ENCODE measurements at regions not wholly inside any gene's neighbourhood (a gene's known extent, or its start where the extent isn't known, plus 50 kb on each side); places are given as distances from the start of the nearest gene placed in this dataset.
"Not testable (repeated sequence)": the region's sequence is repeated elsewhere in the genome, so short reads cannot be mapped to it uniquely, and the experiment has no call there.

DNA sequence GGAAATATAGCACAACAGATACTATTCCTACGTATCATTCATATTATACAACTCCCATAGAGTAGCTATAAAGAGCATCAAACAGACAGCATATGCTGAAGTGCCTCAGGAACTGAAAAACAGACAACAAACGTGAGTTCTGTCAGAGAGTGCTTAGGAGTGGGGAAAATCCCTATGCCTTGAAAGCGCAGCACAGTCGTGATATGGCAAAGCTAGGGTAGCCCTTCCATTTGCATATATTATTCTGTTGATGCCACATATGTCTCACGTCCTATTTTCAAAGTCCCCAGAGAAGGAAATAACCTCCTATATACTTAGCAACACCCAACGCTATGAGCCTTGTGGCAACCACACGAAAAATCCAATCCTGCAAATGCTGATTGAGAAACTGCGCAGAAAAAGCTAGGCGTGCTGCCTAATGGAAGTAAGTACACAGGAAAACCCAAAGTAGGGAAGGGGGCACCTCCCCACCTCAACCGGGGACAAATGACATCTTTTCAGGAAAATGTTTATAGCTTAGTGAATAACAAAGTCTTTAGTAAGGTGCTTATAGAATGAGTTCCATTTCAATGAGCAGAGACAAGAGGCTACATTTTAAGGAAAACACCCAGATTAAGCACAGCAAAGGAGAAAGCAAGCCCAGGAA lies 105.1 kb downstream of the MED10 start:
- no peak for DNase-seq

DNA sequence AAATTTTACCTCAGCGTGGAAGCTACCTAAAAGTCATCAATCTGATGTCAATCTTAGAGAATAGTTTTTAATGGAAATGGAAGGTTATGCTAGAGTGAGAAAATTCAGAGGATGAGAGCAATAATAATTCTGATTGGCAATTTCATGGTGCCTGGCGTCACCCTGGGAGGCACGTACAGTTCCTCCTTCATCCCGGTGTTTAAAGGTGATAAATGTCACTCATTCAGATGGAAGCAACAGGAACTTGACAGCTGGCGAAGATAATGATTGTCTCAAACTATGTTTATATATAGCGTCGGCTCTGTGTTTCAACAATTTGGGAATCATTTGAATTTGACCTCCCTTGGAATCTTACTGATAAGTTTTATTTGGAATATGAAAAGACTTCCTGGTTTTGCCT lies 108.4 kb downstream of the MED10 start:
- DNase-seq: no peak

DNA sequence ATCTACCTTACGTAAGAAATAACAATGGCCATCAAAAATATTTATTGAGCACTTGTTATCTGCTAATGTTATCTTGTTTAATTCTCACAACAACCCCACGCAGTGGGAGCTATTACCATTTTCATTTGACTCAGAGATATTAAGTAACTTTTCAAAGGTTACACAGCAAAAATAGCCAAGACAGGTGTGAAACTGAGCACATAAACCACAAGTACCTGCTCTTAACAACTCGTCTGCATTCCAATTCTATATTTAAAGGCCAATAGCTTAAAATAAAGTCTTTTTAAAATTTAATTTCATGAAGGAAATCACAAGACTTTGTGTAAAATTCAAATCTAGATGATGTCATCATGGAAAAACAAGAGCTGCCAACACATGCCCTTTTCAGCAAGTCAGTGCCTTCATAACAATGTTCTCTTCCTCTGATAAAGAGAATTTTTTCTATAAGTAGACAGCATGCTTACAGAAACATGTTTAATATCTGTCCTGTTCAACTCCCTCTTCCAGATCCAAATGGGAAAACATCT lies 111.6 kb downstream of the MED10 start:
- no peak for DNase-seq

- DNase-seq: no peak
These were observed 114.0 kb downstream of the MED10 start for GRCh38 chr5:6264394-6264793.

GRCh38 chr5:6262651-6263363 lies 115.5 kb downstream of the MED10 start:
- DNase-seq: no peak

- DNase-seq: no peak
These were observed 116.7 kb downstream of the MED10 start for GRCh38 chr5:6261668-6262067.

GRCh38 chr5:6261256-6261655 lies 117.1 kb downstream of the MED10 start:
- DNase-seq: no peak

DNA sequence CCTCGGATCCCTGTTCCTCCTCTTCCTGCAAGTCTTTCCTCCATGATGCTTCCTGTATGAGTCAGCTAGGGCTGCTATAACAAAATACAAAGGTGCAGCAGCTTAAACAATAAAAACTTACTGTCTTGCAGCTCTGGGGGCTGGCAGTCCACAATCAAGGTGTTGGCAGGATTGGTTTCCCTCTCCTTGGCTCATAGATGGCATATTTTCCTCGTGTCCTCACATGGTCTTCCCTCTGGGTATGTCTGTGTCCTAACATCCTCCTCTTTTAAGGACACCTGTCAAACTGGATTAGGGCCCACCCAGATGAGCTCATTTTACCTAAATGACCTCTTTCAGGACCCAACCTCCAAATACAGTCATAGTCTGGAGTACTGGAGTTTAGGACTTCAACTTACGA lies 117.5 kb downstream of the MED10 start:
- no peak for DNase-seq

DNA sequence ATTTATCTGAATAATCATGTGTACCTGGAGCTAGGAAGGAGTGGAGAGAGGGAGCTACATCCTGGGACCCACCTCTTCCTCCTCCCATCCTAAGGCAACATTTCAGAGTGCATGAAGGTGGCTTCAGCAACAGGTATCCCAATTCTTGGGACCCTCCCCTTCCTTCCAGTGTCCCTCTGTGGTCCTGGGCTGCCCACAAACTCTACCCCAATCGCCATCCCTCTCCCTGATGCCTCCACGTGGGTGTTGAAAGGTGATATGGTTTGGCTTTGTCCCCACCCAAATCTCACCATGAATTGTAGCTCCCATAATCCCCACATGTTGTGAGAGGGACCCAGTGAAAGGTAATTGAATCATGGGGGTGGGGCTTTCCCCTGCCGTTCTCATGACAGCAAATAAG lies 121.4 kb downstream of the MED10 start:
- no peak for DNase-seq

- no peak for DNase-seq
These were observed 122.4 kb downstream of the MED10 start for GRCh38 chr5:6255956-6256355.

- no peak for DNase-seq
These were observed 124.5 kb downstream of the MED10 start for GRCh38 chr5:6253846-6254245.

DNA sequence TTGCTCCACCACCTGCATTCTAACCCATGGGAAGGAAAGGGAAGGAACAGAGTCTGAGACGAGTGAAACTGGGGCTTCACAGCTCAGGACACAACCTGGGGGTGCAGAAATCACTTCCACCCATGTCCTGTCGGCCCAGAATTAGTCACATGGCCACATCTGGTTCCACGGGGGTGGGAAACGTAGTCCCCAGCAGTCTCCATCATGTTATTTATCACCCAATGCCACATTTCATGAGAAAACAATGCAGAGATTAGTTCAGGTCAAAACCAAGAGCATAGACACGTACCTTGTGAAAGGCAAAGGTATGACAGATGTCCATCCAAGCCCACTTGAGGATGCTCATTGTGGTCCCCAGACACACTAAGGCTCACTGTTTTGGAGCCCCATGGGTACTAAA lies 125.1 kb downstream of the MED10 start:
- DNase-seq: no peak

DNA sequence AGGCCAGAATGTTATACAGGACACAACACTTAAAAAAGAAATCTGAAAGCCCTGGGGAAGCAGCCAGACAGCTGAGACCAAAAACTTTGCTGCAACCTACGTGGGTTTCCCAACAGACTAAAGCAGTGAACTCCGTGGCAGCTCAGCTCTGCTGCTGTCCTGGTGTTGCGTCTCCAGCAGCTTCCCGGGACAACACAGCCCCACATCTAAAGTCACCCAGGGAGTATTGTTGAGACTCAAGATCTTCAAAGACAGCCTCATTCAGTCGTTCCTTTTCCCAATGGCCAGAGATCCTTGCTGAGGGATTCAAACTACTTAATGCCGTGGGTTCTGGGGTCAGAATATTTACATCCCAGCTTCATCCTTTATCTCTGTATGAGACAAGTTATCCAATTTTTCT lies 125.8 kb downstream of the MED10 start:
- DNase-seq: no peak

DNA sequence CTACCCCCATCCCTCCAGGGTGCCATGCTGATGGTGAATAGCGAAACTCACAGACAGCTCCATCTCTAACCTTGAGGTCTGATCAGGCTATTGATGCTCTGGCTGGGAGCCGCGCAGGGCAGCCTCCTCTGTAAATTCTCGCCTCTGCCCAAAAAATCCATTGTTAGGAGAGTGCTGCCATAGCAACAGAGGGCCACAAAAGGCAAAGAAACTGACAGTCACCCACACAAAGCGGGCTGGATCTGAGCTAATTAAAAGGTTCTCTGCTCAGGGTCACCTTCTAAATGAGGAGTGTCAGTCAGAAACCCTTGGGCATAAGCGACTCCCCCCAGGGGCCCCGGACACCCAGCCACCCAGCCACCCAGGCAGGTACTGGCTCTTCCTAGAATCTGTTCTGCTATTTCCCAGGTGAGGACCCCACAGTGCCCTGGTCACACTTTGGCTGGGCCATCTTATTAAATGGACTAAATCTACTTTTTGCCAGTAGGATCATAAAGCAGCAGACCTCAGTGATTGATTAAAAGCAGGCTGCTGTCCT lies 126.7 kb downstream of the MED10 start:
- no peak for DNase-seq

- no peak for DNase-seq
These were observed 128.2 kb downstream of the MED10 start for GRCh38 chr5:6250121-6250520.

DNA sequence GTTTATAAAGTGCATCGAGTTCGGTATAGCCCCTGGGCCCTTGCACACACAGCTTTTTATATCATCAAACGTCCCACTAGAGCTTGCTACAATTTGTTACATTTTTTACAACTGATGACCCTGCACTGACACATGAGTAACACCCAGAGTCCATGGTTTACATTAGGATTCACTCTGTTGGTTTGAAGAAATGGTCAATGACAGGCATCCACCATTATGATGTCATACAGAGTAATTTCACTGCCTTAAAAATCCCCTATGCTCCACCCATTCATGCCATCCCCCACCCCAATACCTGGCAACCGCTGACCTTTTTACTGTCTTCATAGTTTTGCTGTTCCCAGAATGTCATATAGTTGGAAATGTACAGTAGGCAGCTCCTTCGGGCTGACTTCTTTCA lies 130.2 kb downstream of the MED10 start:
- DNase-seq: no peak

DNA sequence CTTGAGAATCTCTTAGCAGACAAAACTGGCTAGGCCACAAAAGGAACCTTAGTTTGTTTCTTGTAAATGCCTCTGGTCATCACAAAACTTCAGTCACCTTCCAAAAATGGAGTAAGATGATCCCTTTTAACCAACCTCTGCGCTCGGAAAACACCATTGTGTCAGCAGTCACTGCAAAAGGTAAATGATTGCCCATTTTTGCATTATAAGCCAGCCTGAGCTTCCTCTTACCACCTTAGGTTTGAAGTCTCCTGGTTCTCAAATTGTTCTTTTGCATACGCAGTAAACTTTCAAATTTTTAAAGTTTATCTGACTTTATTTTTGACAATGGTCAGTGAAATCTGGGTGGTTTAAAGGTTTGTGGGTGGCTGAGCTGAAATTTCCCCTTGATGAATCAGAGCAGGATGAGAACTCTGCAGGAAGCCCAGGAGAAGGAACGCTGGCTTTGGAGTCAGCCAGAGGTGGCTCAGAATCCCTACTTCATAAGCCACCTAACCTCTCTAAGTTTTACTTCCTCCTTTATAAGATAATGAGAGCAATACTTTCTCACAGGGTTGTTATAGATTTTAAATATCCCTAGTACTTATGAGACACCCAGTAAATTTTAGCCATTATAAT lies 131.4 kb downstream of the MED10 start:
- no peak for DNase-seq

- DNase-seq: no peak
These were observed 134.0 kb downstream of the MED10 start for GRCh38 chr5:6244339-6244714.

DNA sequence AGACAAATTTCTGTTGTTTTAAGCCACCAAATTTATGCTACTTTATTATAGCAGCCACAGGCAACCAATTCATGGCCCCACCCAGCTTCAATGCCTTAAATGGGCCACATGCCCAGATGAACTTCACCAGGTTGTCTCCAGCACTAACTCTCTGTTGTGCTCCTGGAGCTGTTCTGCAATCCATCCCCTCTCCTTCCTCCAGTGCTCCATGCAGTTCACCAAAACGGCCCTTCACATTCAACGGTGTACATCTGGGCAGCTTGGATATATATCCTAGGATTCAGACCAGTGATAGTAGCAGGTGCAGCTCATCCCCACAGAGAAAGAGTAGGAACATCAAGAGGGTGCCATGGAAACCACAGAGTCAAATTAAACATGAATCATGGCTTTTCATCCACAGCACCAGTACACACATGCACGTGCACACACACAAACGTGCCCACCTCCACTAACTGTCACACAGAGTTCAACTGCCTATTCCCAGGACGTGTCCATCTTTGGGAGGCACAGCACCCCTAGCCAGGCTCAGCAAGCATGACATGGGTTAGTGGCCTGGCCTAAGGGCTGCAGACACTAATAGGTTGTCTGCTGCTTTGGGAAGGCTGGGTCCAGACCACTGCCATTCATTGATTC lies 134.5 kb downstream of the MED10 start:
- DNase-seq: no peak

DNA sequence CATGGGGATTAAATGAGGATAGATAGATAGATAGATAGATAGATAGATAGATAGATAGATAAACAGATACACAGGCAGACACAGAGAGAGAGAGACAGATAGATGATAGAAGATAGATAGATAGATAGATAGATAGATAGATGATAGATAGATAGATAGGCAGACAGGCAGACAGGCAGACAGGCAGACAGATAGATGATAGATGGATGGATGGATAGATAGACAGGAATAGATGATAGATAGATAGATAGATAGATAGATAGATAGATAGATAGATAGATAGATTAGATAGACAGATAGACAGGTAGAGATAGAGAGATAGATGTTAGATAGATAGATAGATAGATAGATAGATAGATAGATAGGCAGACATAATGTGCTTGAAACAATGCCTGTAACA lies 137.3 kb downstream of the MED10 start:
- not testable (repeated sequence) for DNase-seq

- DNase-seq: no peak
These were observed 141.4 kb downstream of the MED10 start for GRCh38 chr5:6236858-6237481.

DNA sequence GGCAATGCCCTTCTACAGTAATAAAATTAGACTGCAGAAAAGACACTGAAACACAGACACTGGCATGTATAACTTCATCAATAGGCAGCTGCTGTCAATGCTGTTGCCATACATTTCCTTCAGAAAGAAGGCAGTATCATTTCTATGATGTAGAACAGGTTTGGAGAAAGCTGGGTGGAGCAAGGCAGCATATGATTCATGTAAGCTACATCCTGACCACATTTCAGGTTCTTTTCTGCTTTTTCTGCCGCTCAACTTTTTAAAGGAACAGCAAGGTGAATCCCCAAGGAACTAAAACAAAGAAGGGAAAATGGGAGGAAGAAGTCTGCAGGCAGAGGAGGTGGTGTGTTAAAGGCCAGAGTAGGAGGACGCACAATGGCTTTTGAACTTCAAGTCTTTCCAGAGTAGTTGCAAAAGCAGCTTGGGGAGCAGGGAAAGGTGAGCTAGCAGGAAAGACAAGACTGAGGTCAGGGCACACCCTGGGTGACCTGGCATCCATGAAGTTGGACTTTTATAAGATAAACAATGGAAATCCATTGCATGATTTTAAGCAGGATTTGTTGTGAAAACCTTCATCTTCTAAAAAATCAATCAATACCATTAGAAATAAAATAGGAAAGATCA lies 142.1 kb downstream of the MED10 start:
- DNase-seq: no peak

DNA sequence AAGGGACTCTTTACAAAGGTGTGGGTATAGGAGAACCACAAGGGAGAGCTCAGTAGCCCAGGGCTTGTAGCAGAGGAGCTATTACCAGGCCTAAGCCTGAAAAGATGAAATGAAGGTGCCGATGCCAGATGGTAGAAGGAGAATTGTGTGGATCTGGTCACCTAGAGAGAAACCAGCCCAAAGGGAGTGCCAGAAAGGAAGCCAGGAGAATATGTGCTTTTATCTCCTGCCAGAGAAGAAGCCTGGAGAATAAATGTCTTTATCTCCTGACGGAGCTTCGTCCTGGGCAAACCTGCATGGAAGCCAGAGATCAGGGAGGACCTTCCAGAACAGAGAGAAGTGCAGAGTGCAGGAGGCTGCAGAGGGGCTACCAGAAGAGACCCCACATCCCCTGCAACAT lies 142.6 kb downstream of the MED10 start:
- no peak for DNase-seq
